Activated CD4-positive, alpha-beta T cell treated with anti-CD3 and anti-CD28 coated beads for 36 hours (primary cell): ENCODE measurements at regions not wholly inside any gene's neighbourhood (a gene's known extent, or its start where the extent isn't known, plus 50 kb on each side); places are given as distances from the start of the nearest gene placed in this dataset.

Experiments
- ATAC-seq: fragments of 200-7000 bp; cut with Tn5 transposase; one replicate; pipeline ENCODE4 v1.10.0; 2021; ENCODE audit warnings: mild to moderate bottlenecking, moderate library complexity
- CTCF ChIA-PET: fragments of 350-600 bp; sonication (Branson Sonifier 250); formaldehyde crosslinking; loops from one replicate; lab custom pipeline; 2021; ENCODE audit warnings: antibody characterized with exemption; lab: Charles Lee
- POLR2A ChIA-PET: fragments of 350-600 bp; sonication (Branson Sonifier 250); formaldehyde crosslinking; loops from one replicate; lab custom pipeline; 2021; ENCODE audit warnings: antibody characterized with exemption, inconsistent platforms; lab: Charles Lee
- DNase-seq: peaks from one replicate; pipeline ENCODE4 v3.0.0-alpha.2; 2020
- H3K27ac Mint-ChIP-seq: one replicate; pipeline ENCODE4 v1.8.0; 2021; ENCODE audit warnings: mixed read lengths
- H3K27me3 Mint-ChIP-seq: one replicate; pipeline ENCODE4 v1.8.0; 2021; ENCODE audit warnings: mixed read lengths
- H3K36me3 Mint-ChIP-seq: one replicate; pipeline ENCODE4 v1.8.0; 2021; ENCODE audit warnings: low read depth, mixed read lengths
- H3K4me1 Mint-ChIP-seq: one replicate; pipeline ENCODE4 v1.8.0; 2021; ENCODE audit warnings: mixed read lengths
- H3K4me3 Mint-ChIP-seq: one replicate; pipeline ENCODE4 v1.8.0; 2021; ENCODE audit warnings: mild to moderate bottlenecking, moderate library complexity, mixed read lengths
- H3K9me3 Mint-ChIP-seq: one replicate; pipeline ENCODE4 v1.8.0; 2021; ENCODE audit warnings: low read depth, mixed read lengths
- intact Hi-C, 2 experiments: fragments of 100-400 bp; cut with DNase I in 1 of 2; cut with micrococcal nuclease in 1 of 2; formaldehyde crosslinking; loops; one replicate each; pipeline versions ENCODE4 v1.14.2 to v1.15.1; 2022 to 2024; cut with DNase I, micrococcal nuclease

GRCh38 chr6:94446120-94446519 is 1026.8 kb upstream of the EPHA7 start:
- intact Hi-C loops, result no loop called here
- ChIA-PET POLR2A (no interaction called here), CTCF (no interaction called here)
- Mint-ChIP-seq H3K36me3 (no peaks in the 10 kb centered on the region), H3K9me3 (peaks cover 2% of the 10 kb centered on the region), H3K27me3 (no peaks in the 10 kb centered on the region), H3K27ac (no peak overlapping the region), H3K4me3 (no peak overlapping the region), H3K4me1 (no peaks in the 10 kb centered on the region)
- ATAC-seq (no peak), DNase-seq (no peak)

DNA sequence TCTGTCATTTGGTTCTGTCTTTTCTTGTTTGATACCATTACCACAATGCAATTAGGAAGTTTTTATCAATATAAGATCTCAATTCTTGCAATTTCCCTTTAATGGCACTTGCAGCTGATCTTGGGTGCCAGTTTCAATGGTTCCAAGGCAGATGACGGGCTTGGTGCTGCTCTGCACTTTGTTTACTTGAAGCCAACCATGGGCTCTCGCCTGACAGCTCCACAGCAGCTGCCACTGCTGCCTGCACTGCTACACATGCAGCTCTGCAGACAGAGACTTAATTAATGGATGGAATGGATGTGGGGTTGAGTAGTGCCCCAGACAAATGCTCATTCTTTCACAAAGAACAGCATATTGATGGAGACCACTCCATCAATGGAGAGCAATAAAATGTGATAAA is 1024.3 kb upstream of the EPHA7 start:
- no peaks in the 10 kb centered on the region for H3K36me3 Mint-ChIP-seq
- ATAC-seq (no peak), DNase-seq (no peak)
- no peak overlapping the region for H3K4me3 Mint-ChIP-seq
- no peaks in the 10 kb centered on the region for H3K27me3 Mint-ChIP-seq
- intact Hi-C loops, result no loop called here
- no peaks in the 10 kb centered on the region for H3K4me1 Mint-ChIP-seq
- H3K27ac Mint-ChIP-seq, result no peak overlapping the region
- ChIA-PET CTCF (no interaction called here), POLR2A (no interaction called here)
- H3K9me3 Mint-ChIP-seq, result no peaks in the 10 kb centered on the region

GRCh38 chr6:94424692-94425091 is 1005.3 kb upstream of the EPHA7 start:
- H3K9me3 Mint-ChIP-seq, result peaks cover 4% of the 10 kb centered on the region
- DNase-seq, result no peak
- ChIA-PET CTCF (no interaction called here), POLR2A (no interaction called here)
- H3K4me3 Mint-ChIP-seq, result no peak overlapping the region
- no peak overlapping the region for H3K27ac Mint-ChIP-seq
- intact Hi-C loops, result no loop called here
- H3K27me3 Mint-ChIP-seq, result no peaks in the 10 kb centered on the region
- ATAC-seq, result no peak
- no peaks in the 10 kb centered on the region for H3K4me1 Mint-ChIP-seq
- no peaks in the 10 kb centered on the region for H3K36me3 Mint-ChIP-seq

GRCh38 chr6:94417363-94417762 is 998.0 kb upstream of the EPHA7 start:
- intact Hi-C loops, result no loop called here
- no peak overlapping the region for H3K27ac Mint-ChIP-seq
- H3K4me1 Mint-ChIP-seq, result no peaks in the 10 kb centered on the region
- ChIA-PET CTCF (no interaction called here), POLR2A (no interaction called here)
- H3K36me3 Mint-ChIP-seq, result no peaks in the 10 kb centered on the region
- H3K4me3 Mint-ChIP-seq, result no peak overlapping the region
- H3K27me3 Mint-ChIP-seq, result no peaks in the 10 kb centered on the region
- H3K9me3 Mint-ChIP-seq, result no peaks in the 10 kb centered on the region
- no peak for DNase-seq
- ATAC-seq, result no peak

GRCh38 chr6:94414041-94414440 is 994.7 kb upstream of the EPHA7 start:
- Mint-ChIP-seq H3K4me1 (no peaks in the 10 kb centered on the region), H3K4me3 (no peak overlapping the region), H3K9me3 (peaks cover 2% of the 10 kb centered on the region), H3K36me3 (no peaks in the 10 kb centered on the region), H3K27me3 (no peaks in the 10 kb centered on the region), H3K27ac (no peak overlapping the region)
- CTCF ChIA-PET, result no interaction called here
- ATAC-seq (no peak), DNase-seq (no peak)
- POLR2A ChIA-PET, result no interaction called here
- intact Hi-C loops, result no loop called here

GRCh38 chr6:94401311-94401710 is 982.0 kb upstream of the EPHA7 start:
- Mint-ChIP-seq H3K4me3 (no peak overlapping the region), H3K36me3 (no peaks in the 10 kb centered on the region), H3K27ac (no peak overlapping the region), H3K9me3 (no peaks in the 10 kb centered on the region), H3K27me3 (no peaks in the 10 kb centered on the region), H3K4me1 (no peaks in the 10 kb centered on the region)
- intact Hi-C loops, result no loop called here
- ChIA-PET POLR2A (no interaction called here), CTCF (no interaction called here)
- DNase-seq (no peak), ATAC-seq (no peak)

DNA sequence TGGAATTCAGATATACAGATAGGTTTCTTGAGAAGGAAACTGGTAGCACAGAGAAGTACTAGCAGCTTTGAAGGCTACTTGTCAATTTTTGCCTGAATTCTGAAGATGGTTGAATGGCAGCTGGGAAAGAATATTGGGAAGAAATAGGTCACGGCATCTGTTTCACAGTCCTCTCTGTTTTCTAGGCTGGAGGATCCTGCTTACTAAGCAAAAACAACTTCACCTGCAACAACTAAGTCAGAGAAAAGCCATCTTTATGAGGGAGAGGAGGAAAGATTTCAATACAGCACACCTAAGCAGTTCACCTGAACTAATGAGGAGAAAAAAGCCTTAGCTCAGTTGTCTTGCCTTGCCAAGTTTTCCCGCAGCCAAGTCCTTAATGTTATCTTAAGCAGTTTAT is 975.5 kb upstream of the EPHA7 start:
- DNase-seq, result no peak
- CTCF ChIA-PET, result no interaction called here
- Mint-ChIP-seq H3K36me3 (no peaks in the 10 kb centered on the region), H3K27me3 (no peaks in the 10 kb centered on the region), H3K9me3 (peaks cover 2% of the 10 kb centered on the region), H3K4me3 (no peak overlapping the region), H3K4me1 (no peaks in the 10 kb centered on the region), H3K27ac (no peak overlapping the region)
- no peak for ATAC-seq
- POLR2A ChIA-PET, result no interaction called here
- intact Hi-C loops, result no loop called here

DNA sequence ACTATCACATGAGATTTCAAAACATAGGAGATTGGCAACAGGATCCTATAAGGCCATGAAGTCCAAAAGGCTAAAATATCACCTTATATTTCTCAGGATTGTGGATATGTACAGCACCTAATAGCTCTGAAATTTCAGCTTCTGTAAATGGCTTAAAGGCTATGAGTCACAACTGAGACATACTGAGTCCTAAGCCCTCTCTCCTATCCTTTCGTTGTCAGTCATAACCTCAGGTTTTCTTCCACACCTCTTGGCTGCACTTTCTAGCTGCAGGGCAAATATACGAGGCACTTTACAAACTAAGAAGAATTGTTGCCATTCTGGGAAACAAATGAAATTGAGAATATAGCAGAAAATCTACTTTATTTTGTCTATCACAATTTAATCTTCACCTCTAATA is 969.9 kb upstream of the EPHA7 start:
- Mint-ChIP-seq H3K9me3 (peaks cover 2% of the 10 kb centered on the region), H3K4me1 (no peaks in the 10 kb centered on the region), H3K4me3 (no peak overlapping the region), H3K36me3 (no peaks in the 10 kb centered on the region), H3K27ac (no peak overlapping the region), H3K27me3 (no peaks in the 10 kb centered on the region)
- ChIA-PET CTCF (interaction anchor here (0.6 to 0.7 kb wide), 2 partner anchors 11 to 92 kb away, joined by 3 to 4 read pairs; no protein-coding TSS in a partner anchor), POLR2A (no interaction called here)
- no peak for ATAC-seq
- intact Hi-C loops, result no loop called here
- DNase-seq, result no peak

DNA sequence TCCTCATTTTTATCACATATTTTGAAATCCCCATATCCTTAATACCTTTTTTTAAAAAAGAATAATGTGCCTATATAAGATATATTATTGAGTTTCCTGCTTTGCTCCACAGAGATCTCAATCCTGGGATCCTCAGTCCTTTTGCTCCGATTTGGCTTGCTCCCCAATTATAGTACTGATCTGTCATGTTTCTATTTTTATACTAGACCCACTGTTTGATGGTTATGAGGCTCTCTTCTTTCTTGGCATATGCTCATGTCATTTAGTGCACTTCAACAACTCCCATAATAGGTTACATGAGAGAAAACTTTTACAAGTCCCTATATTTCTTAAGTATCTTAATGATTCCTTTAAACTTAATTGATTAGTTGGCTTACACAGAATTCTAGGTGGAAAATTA is 958.5 kb upstream of the EPHA7 start:
- no peak for ATAC-seq
- CTCF ChIA-PET, result interaction anchor here (0.8 kb wide), 1 partner anchor 11 kb away, joined by 4 read pairs; no protein-coding TSS in a partner anchor
- DNase-seq, result no peak
- Mint-ChIP-seq H3K36me3 (no peaks in the 10 kb centered on the region), H3K27ac (no peak overlapping the region), H3K27me3 (no peaks in the 10 kb centered on the region), H3K9me3 (peaks cover 4% of the 10 kb centered on the region), H3K4me1 (no peaks in the 10 kb centered on the region), H3K4me3 (no peak overlapping the region)
- intact Hi-C loops, result no loop called here
- POLR2A ChIA-PET, result no interaction called here

DNA sequence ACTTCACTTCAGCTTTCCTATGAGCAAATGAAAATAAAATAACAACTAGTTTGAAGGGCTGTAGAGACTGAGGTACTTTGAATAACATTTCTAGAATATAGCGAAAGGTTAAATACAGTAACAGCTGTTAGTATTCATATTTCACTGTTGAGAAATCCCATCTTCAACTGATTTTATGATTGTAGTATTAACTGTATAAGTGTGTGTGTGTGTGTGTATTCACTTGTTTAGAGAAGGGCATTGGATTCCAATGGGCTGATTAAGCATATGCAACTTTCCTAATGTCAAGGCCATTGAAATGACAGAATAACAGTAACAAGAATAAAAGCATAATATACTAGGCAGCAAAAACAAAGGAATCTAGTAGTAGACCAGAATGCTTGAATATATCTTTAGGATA is 957.5 kb upstream of the EPHA7 start:
- no peaks in the 10 kb centered on the region for H3K4me1 Mint-ChIP-seq
- H3K27ac Mint-ChIP-seq, result no peak overlapping the region
- CTCF ChIA-PET, result no interaction called here
- no peak overlapping the region for H3K4me3 Mint-ChIP-seq
- H3K27me3 Mint-ChIP-seq, result no peaks in the 10 kb centered on the region
- DNase-seq (no peak), ATAC-seq (no peak)
- H3K36me3 Mint-ChIP-seq, result no peaks in the 10 kb centered on the region
- H3K9me3 Mint-ChIP-seq, result peaks cover 4% of the 10 kb centered on the region
- intact Hi-C loops, result no loop called here
- POLR2A ChIA-PET, result no interaction called here

DNA sequence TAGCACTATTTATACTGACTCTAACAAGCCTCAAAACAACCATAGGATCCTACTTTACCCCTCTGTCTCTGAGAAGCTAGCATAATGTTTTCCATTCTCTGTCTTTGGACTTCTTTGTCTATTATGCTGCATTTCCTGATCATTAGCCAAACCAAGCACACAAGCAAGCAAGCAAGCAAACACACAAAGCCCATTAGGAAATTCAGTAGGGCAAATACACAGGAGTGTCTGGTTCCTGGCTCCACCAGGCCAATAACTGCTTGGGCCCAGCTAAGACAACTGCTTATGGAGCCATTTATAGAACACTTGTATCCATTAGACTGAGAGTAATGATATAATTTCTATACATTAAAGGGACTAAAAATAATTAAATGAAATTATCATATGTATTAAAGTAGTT is 952.9 kb upstream of the EPHA7 start:
- intact Hi-C loops, result no loop called here
- no peaks in the 10 kb centered on the region for H3K36me3 Mint-ChIP-seq
- POLR2A ChIA-PET, result no interaction called here

DNA sequence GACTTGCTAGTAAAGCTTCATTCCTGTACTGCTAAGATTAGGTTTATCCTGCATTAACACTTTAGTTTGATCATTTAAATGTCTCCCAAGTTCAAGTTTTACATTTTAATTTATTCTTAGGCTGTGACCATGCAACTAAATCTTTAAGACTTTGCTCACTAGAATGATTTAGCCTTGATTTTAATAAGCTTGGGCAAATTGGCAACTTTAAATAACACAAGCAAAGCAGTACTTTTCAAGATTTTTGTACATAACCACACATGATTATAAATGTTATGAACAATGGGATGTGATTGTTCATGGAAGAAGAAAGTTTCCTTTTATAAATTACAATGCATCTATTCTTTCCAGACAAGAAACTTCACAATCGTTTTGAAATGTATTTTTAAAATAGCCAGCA is 948.0 kb upstream of the EPHA7 start:
- ChIA-PET CTCF (no interaction called here), POLR2A (no interaction called here)
- intact Hi-C loops, result no loop called here
- H3K27me3 Mint-ChIP-seq, result no peaks in the 10 kb centered on the region
- ATAC-seq, result no peak
- no peak overlapping the region for H3K4me3 Mint-ChIP-seq
- no peaks in the 10 kb centered on the region for H3K4me1 Mint-ChIP-seq
- no peak overlapping the region for H3K27ac Mint-ChIP-seq
- H3K9me3 Mint-ChIP-seq, result peaks cover 5% of the 10 kb centered on the region
- H3K36me3 Mint-ChIP-seq, result no peaks in the 10 kb centered on the region
- no peak for DNase-seq

More for the DNA sequence above, 952.9 kb upstream of the EPHA7 start:
- H3K4me3 Mint-ChIP-seq, result no peak overlapping the region
- DNase-seq, result no peak
- H3K27me3 Mint-ChIP-seq, result no peaks in the 10 kb centered on the region
- H3K4me1 Mint-ChIP-seq, result no peaks in the 10 kb centered on the region
- H3K9me3 Mint-ChIP-seq, result no peaks in the 10 kb centered on the region
- no peak for ATAC-seq
- CTCF ChIA-PET, result no interaction called here
- no peak overlapping the region for H3K27ac Mint-ChIP-seq
